Neural cell (in vitro differentiated cells): ENCODE measurements at regions not wholly inside any gene's neighbourhood (a gene's known extent, or its start where the extent isn't known, plus 50 kb on each side); places are given as distances from the start of the nearest gene placed in this dataset.

Experiments used
- H2AFZ ChIP-seq: fragments of 200-600, 300-800 bp; sonication (generic), shearing (Covaris generic); 2 replicates; pipeline ENCODE4 v1.6.0; 2014; ENCODE audit warnings: low read depth, mild to moderate bottlenecking, antibody characterized with exemption, low read length, moderate library complexity
- H3F3A ChIP-seq: fragments of 200-600 bp; shearing (Covaris generic); 2 replicates; pipeline ENCODE4 v1.6.1; 2016; ENCODE audit warnings: mild to moderate bottlenecking, moderate library complexity, mixed read lengths, antibody characterized with exemption, low read length; ENCODE audit not compliant: insufficient read depth, poor library complexity, severe bottlenecking
- H3K27ac ChIP-seq: fragments of 200-600, 300-800 bp; sonication (generic), shearing (Covaris generic); 2 replicates; pipeline ENCODE4 v1.5.1; 2014; ENCODE audit warnings: mild to moderate bottlenecking, low read length, moderate library complexity
- H3K27me3 ChIP-seq: fragments of 300-800, 200-600 bp; sonication (generic), shearing (Covaris generic); 2 replicates; pipeline ENCODE4 v1.6.0; 2014; ENCODE audit warnings: mild to moderate bottlenecking, low read depth, low read length, moderate library complexity; ENCODE audit not compliant: insufficient read depth
- H3K36me3 ChIP-seq: fragments of 300-800, 200-600 bp; sonication (generic), shearing (Covaris generic); 2 replicates; pipeline ENCODE4 v1.5.1; 2014; ENCODE audit warnings: mild to moderate bottlenecking, antibody characterized with exemption, low read length, moderate library complexity; ENCODE audit not compliant: insufficient read depth
- H3K4me2 ChIP-seq: fragments of 300-800, 200-600 bp; sonication (generic), shearing (Covaris generic); 2 replicates; pipeline ENCODE4 v1.6.0; 2014; ENCODE audit warnings: mild to moderate bottlenecking, low read length
- H3K4me3 ChIP-seq: fragments of 300-800, 200-600 bp; sonication (generic), shearing (Covaris generic); 2 replicates; pipeline ENCODE4 v1.5.1; 2014; ENCODE audit warnings: mild to moderate bottlenecking, low read length, moderate library complexity
- H3K79me2 ChIP-seq: fragments of 200-600 bp; shearing (Covaris generic); replicated peaks from 2 replicates; pipeline ENCODE4 v1.6.0; 2014; ENCODE audit warnings: mild to moderate bottlenecking, low read length, moderate library complexity; ENCODE audit not compliant: insufficient read depth
- H3K9ac ChIP-seq: fragments of 300-800, 200-600 bp; sonication (generic), shearing (Covaris generic); 2 replicates; pipeline ENCODE4 v1.6.1; 2016; ENCODE audit warnings: mild to moderate bottlenecking, low read length, mixed read lengths
- H3K9me2 ChIP-seq: fragments of 200-600 bp; shearing (Covaris generic); 2 replicates; pipeline ENCODE4 v1.6.1; 2016; ENCODE audit warnings: mild to moderate bottlenecking, low read length, mixed read lengths; ENCODE audit not compliant: insufficient read depth
- H3K9me3 ChIP-seq: fragments of 200-600, 300-800 bp; sonication (generic), shearing (Covaris generic); 2 replicates; pipeline ENCODE4 v1.6.1; 2016; ENCODE audit warnings: mild to moderate bottlenecking, mixed run types, low read length, moderate library complexity, mixed read lengths
- H4K20me1 ChIP-seq: fragments of 200-600 bp; shearing (Covaris generic); 2 replicates; pipeline ENCODE4 v1.6.1; 2016; ENCODE audit warnings: mild to moderate bottlenecking, mixed run types; ENCODE audit not compliant: insufficient read depth
- CTCF ChIP-seq: fragments of 450-650 bp; IDR thresholded peaks from 2 replicates; pipeline ENCODE4 v1.5.1; 2014; ENCODE audit warnings: antibody characterized with exemption, mild to moderate bottlenecking, moderate library complexity; ENCODE audit not compliant: poor library complexity, severe bottlenecking
- EP300 ChIP-seq: fragments of 450-650 bp; conservative IDR thresholded peaks from 2 replicates; pipeline ENCODE4 v1.6.1; 2014; ENCODE audit warnings: antibody characterized with exemption, mild to moderate bottlenecking, moderate library complexity; ENCODE audit not compliant: poor library complexity, severe bottlenecking
- EZH2 ChIP-seq: fragments of 200-600, 300-800 bp; shearing (Covaris generic), sonication (generic); IDR thresholded peaks from 2 replicates; pipeline ENCODE4 v1.6.1; 2014; ENCODE audit warnings: antibody characterized with exemption, low read length, borderline replicate concordance, mild to moderate bottlenecking; ENCODE audit not compliant: insufficient read depth, poor library complexity, severe bottlenecking
- MXI1 ChIP-seq: fragments of 450-650 bp; conservative IDR thresholded peaks from 2 replicates; pipeline ENCODE4 v1.6.1; 2014; ENCODE audit warnings: antibody characterized with exemption, mild to moderate bottlenecking; ENCODE audit not compliant: poor library complexity, severe bottlenecking
- POLR2AphosphoS5 ChIP-seq: IDR thresholded peaks from 2 replicates; pipeline ENCODE4 v1.6.1; 2012
- RAD21 ChIP-seq: fragments of 450-650 bp; conservative IDR thresholded peaks from 2 replicates; pipeline ENCODE4 v1.6.1; 2014; ENCODE audit warnings: antibody characterized with exemption, mild to moderate bottlenecking, moderate library complexity
- SMC3 ChIP-seq: fragments of 450-650 bp; conservative IDR thresholded peaks from 2 replicates; pipeline ENCODE4 v1.6.1; 2014; ENCODE audit warnings: antibody characterized with exemption, mild to moderate bottlenecking, moderate library complexity; ENCODE audit not compliant: poor library complexity
- TAF1 ChIP-seq: IDR thresholded peaks from 2 replicates; pipeline ENCODE4 v1.6.1; 2012; ENCODE audit warnings: low read depth
- TF ChIP-seq, protein P1 (sequence below): IDR thresholded peaks from 2 replicates; pipeline ENCODE4 v1.6.1; 2012; ENCODE audit warnings: borderline replicate concordance

DNA sequence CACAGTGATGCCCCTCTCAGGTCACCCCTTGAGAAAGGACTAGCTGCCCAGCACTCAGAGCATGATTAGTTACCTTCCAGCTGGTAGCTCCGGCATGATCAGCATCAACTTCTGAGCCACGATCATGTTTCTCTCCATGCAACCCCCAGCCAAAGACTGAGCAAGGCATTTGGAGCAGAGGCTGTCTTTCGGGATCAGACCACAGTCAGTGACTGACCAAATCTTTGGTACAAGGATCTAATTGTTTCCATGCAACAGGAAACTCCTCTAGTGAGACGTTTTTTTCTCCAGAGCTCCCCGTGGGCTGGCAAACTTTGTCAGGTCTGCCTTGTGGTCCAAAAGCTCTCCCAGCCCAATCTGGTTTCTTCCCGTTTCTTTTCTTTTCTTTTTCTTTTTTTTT is 244.3 kb downstream of the METTL4 start:
- H3K9ac ChIP-seq: no peak overlapping the region
- H3K9me2 ChIP-seq: no peaks in the 10 kb centered on the region
- H3K4me3 ChIP-seq: no peak overlapping the region
- H3K9me3 ChIP-seq: no peaks in the 10 kb centered on the region
- no peak overlapping the region for H3K4me2 ChIP-seq
- H4K20me1 ChIP-seq: no peaks in the 10 kb centered on the region
- no peaks in the 10 kb centered on the region for H3K79me2 ChIP-seq
- no peaks in the 10 kb centered on the region for H3F3A ChIP-seq
- no peaks in the 10 kb centered on the region for H3K27me3 ChIP-seq
- H2AFZ ChIP-seq: no peak overlapping the region
- no peaks in the 10 kb centered on the region for H3K36me3 ChIP-seq
- H3K27ac ChIP-seq: no peak overlapping the region
- TF ChIP-seq SMC3: no peak
- no peak for TF ChIP-seq RAD21
- TF ChIP-seq CTCF: no peak
- TF ChIP-seq, protein P1, sequence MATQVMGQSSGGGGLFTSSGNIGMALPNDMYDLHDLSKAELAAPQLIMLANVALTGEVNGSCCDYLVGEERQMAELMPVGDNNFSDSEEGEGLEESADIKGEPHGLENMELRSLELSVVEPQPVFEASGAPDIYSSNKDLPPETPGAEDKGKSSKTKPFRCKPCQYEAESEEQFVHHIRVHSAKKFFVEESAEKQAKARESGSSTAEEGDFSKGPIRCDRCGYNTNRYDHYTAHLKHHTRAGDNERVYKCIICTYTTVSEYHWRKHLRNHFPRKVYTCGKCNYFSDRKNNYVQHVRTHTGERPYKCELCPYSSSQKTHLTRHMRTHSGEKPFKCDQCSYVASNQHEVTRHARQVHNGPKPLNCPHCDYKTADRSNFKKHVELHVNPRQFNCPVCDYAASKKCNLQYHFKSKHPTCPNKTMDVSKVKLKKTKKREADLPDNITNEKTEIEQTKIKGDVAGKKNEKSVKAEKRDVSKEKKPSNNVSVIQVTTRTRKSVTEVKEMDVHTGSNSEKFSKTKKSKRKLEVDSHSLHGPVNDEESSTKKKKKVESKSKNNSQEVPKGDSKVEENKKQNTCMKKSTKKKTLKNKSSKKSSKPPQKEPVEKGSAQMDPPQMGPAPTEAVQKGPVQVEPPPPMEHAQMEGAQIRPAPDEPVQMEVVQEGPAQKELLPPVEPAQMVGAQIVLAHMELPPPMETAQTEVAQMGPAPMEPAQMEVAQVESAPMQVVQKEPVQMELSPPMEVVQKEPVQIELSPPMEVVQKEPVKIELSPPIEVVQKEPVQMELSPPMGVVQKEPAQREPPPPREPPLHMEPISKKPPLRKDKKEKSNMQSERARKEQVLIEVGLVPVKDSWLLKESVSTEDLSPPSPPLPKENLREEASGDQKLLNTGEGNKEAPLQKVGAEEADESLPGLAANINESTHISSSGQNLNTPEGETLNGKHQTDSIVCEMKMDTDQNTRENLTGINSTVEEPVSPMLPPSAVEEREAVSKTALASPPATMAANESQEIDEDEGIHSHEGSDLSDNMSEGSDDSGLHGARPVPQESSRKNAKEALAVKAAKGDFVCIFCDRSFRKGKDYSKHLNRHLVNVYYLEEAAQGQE: no peak
- no peak for TF ChIP-seq EZH2

GRCh38 chr18:2330764-2331163 is 240.5 kb downstream of the METTL4 start:
- no peak overlapping the region for H3K4me2 ChIP-seq
- no peak overlapping the region for H3K27ac ChIP-seq
- no peaks in the 10 kb centered on the region for H3F3A ChIP-seq
- H3K79me2 ChIP-seq: no peaks in the 10 kb centered on the region
- no peak overlapping the region for H3K9ac ChIP-seq
- H3K36me3 ChIP-seq: no peaks in the 10 kb centered on the region
- no peak overlapping the region for H3K4me3 ChIP-seq
- H2AFZ ChIP-seq: no peak overlapping the region
- no peaks in the 10 kb centered on the region for H3K9me3 ChIP-seq
- TF ChIP-seq POLR2AphosphoS5 (no peak), RAD21 (no peak), EP300 (no peak), CTCF (no peak), SMC3 (no peak), EZH2 (no peak), MXI1 (no peak), TAF1 (no peak)
- TF ChIP-seq, protein P1: no peak
- no peaks in the 10 kb centered on the region for H4K20me1 ChIP-seq
- no peaks in the 10 kb centered on the region for H3K27me3 ChIP-seq
- no peaks in the 10 kb centered on the region for H3K9me2 ChIP-seq
